NCI-H1694 (cell line): ENCODE measurements at regions not wholly inside any gene's neighbourhood (a gene's known extent, or its start where the extent isn't known, plus 50 kb on each side); places are given as distances from the start of the nearest gene placed in this dataset.
"Not testable (repeated sequence)": the region's sequence is repeated elsewhere in the genome, so short reads cannot be mapped to it uniquely, and the experiment has no call there.

ENCODE experiments used
- DNase-seq: peaks from one replicate; lab custom pipeline; 2025; lab: John Stamatoyannopoulos, UW

- no peak for DNase-seq
Measured at GRCh38 chr15:96054621-96055020, 275.9 kb upstream of the NR2F2 start.

- no peak for DNase-seq
Measured at GRCh38 chr15:96058103-96058851, 272.2 kb upstream of the NR2F2 start.

GRCh38 chr15:96058852-96059103, 271.7 kb upstream of the NR2F2 start:
- DNase-seq, result not testable (repeated sequence)

GRCh38 chr15:96060591-96060990, 269.9 kb upstream of the NR2F2 start:
- not testable (repeated sequence) for DNase-seq

- no peak for DNase-seq
Measured at GRCh38 chr15:96064351-96064756, 266.1 kb upstream of the NR2F2 start.

- no peak for DNase-seq
Measured at GRCh38 chr15:96066126-96066525, 264.4 kb upstream of the NR2F2 start.

- no peak for DNase-seq
Measured at GRCh38 chr15:96066852-96067495, 263.5 kb upstream of the NR2F2 start.

GRCh38 chr15:96067677-96068076, 262.8 kb upstream of the NR2F2 start:
- no peak for DNase-seq

- no peak for DNase-seq
Measured at GRCh38 chr15:96068897-96069296, 261.6 kb upstream of the NR2F2 start.

GRCh38 chr15:96070636-96071035, 259.9 kb upstream of the NR2F2 start:
- DNase-seq, result no peak

- DNase-seq, result no peak
Measured at GRCh38 chr15:96072821-96073220, 257.7 kb upstream of the NR2F2 start.

- no peak for DNase-seq
Measured at GRCh38 chr15:96073908-96074307, 256.6 kb upstream of the NR2F2 start.

GRCh38 chr15:96075895-96076294, 254.6 kb upstream of the NR2F2 start:
- no peak for DNase-seq

- no peak for DNase-seq
Measured at GRCh38 chr15:96076350-96076749, 254.2 kb upstream of the NR2F2 start.

- no peak for DNase-seq
Measured at GRCh38 chr15:96079041-96079440, 251.5 kb upstream of the NR2F2 start.

GRCh38 chr15:96079882-96080281, 250.6 kb upstream of the NR2F2 start:
- no peak for DNase-seq

GRCh38 chr15:96086164-96086563, 244.3 kb upstream of the NR2F2 start:
- DNase-seq, result no peak

- no peak for DNase-seq
Measured at GRCh38 chr15:96087180-96087884, 243.2 kb upstream of the NR2F2 start.

GRCh38 chr15:96088650-96089049, 241.8 kb upstream of the NR2F2 start:
- no peak for DNase-seq

- no peak for DNase-seq
Measured at GRCh38 chr15:96089405-96090058, 241.0 kb upstream of the NR2F2 start.

- DNase-seq, result no peak
Measured at GRCh38 chr15:96092186-96092585, 238.3 kb upstream of the NR2F2 start.

- no peak for DNase-seq
Measured at GRCh38 chr15:96093063-96093462, 237.4 kb upstream of the NR2F2 start.

GRCh38 chr15:96097661-96098060, 232.8 kb upstream of the NR2F2 start:
- DNase-seq, result no peak
